H1 (cell line): ENCODE measurements at regions not wholly inside any gene's neighbourhood (a gene's known extent, or its start where the extent isn't known, plus 50 kb on each side); places are given as distances from the start of the nearest gene placed in this dataset.

ENCODE experiments used
- CTCF ChIA-PET: fragments of 300-600 bp; sonication (Branson Sonifier 250); formaldehyde crosslinking; loops from one replicate; lab custom pipeline; 2021; ENCODE audit not compliant: partially characterized antibody; lab: Charles Lee
- POLR2A ChIA-PET: fragments of 300-600 bp; sonication (Branson Sonifier 250); formaldehyde crosslinking; loops from one replicate; lab custom pipeline; 2021; ENCODE audit warnings: inconsistent platforms; ENCODE audit not compliant: partially characterized antibody; lab: Charles Lee
- DNase-seq, 2 experiments: peaks; one replicate each; pipeline versions ENCODE4 v3.0.0 to v3.0.0-alpha.2; 2010 to 2022; ENCODE audit warnings: low spot score in 2 of 2, low read depth in 1 of 2, mixed read lengths in 1 of 2
- FAIRE-seq: peaks from 2 replicates; lab custom pipeline; 2011; peaks lifted over from hg19 to GRCh38; lab: Jason Lieb, UNC
- H2AFZ ChIP-seq: 2 replicates; pipeline ENCODE4 v1.8.1; 2012; ENCODE audit warnings: low read length, inconsistent platforms
- H2AK5ac ChIP-seq: 2 replicates; pipeline ENCODE4 v1.6.1; 2013; ENCODE audit warnings: low read depth, low read length
- H2BK120ac ChIP-seq: replicated peaks from 2 replicates; pipeline ENCODE3; 2013; ENCODE audit warnings: low read depth, low read length, inconsistent platforms
- H2BK12ac ChIP-seq: 2 replicates; pipeline ENCODE4 v1.6.1; 2013; ENCODE audit warnings: low read depth, low read length
- H2BK15ac ChIP-seq: 2 replicates; pipeline ENCODE4 v1.6.1; 2013; ENCODE audit warnings: low read length
- H2BK20ac ChIP-seq: 2 replicates; pipeline ENCODE4 v1.6.1; 2013; ENCODE audit warnings: low read length
- H2BK5ac ChIP-seq: 2 replicates; pipeline ENCODE4 v1.6.1; 2013; ENCODE audit warnings: low read depth, low read length
- H3K14ac ChIP-seq: 2 replicates; pipeline ENCODE4 v1.6.1; 2013; ENCODE audit warnings: inconsistent platforms; ENCODE audit not compliant: insufficient read length
- H3K18ac ChIP-seq: 2 replicates; pipeline ENCODE4 v1.6.1; 2013; ENCODE audit warnings: low read length; ENCODE audit errors: extremely low read depth
- H3K23ac ChIP-seq: 2 replicates; pipeline ENCODE4 v1.6.1; 2013; ENCODE audit warnings: inconsistent platforms; ENCODE audit not compliant: insufficient read length
- H3K23me2 ChIP-seq: 2 replicates; pipeline ENCODE4 v1.6.1; 2013; ENCODE audit warnings: low read depth, low read length
- H3K27ac ChIP-seq: 2 replicates; pipeline ENCODE4 v1.6.1; 2011; ENCODE audit warnings: low read depth, low read length, inconsistent platforms
- H3K27me3 ChIP-seq, 4 experiments: replicated peaks in 1 of 4; 1 replicate in 1 of 4; 2 replicates in 3 of 4; pipeline versions ENCODE4 v1.6.1 to v1.8.1; 2011 to 2013; ENCODE audit warnings: low read length in 3 of 4, mild to moderate bottlenecking in 3 of 4, inconsistent platforms in 2 of 4, mixed read lengths in 2 of 4, moderate library complexity in 1 of 4; ENCODE audit not compliant: control insufficient read depth in 3 of 4, insufficient read depth in 3 of 4; ENCODE audit errors: extremely low read depth in 1 of 4
- H3K36me3 ChIP-seq, 4 experiments: 2 replicates each; pipeline versions ENCODE4 v1.6.1 to v1.8.1; 2011 to 2013; ENCODE audit warnings: mild to moderate bottlenecking in 4 of 4, low read length in 3 of 4, moderate library complexity in 2 of 4, control low read depth in 1 of 4, inconsistent platforms in 1 of 4; ENCODE audit not compliant: insufficient read depth in 4 of 4, control insufficient read depth in 2 of 4
- H3K4ac ChIP-seq: replicated peaks from 2 replicates; pipeline ENCODE3; 2013; ENCODE audit warnings: low read length, low read depth, mixed read lengths, inconsistent platforms; ENCODE audit not compliant: insufficient read length
- H3K4me1 ChIP-seq, 4 experiments: replicated peaks in 1 of 4; 1 replicate in 1 of 4; 2 replicates in 3 of 4; pipeline versions ENCODE4 v1.6.1 to v1.8.1; 2011 to 2013; ENCODE audit warnings: low read length in 3 of 4, inconsistent platforms in 2 of 4, mixed read lengths in 1 of 4; ENCODE audit not compliant: insufficient read depth in 4 of 4, control insufficient read depth in 3 of 4
- H3K4me2 ChIP-seq, 2 experiments: 2 replicates each; pipeline versions ENCODE4 v1.6.1 to v1.8.1; 2011 to 2013; ENCODE audit warnings: low read depth in 2 of 2, low read length in 2 of 2, control low read depth in 1 of 2, inconsistent platforms in 1 of 2, mild to moderate bottlenecking in 1 of 2; ENCODE audit not compliant: insufficient read depth in 1 of 2
- H3K4me3 ChIP-seq, 4 experiments: fragments of 200-600, 300-600 bp in 1 of 4; sonication (generic), shearing (Covaris generic), sonication (Bioruptor Twin) in 1 of 4; 2 replicates each; pipeline versions ENCODE4 v1.5.1 to v1.8.1; 2011 to 2016; ENCODE audit warnings: low read length in 4 of 4, low read depth in 3 of 4, control low read depth in 2 of 4, inconsistent platforms in 2 of 4, mild to moderate bottlenecking in 2 of 4, mixed read lengths in 1 of 4, moderate library complexity in 1 of 4; ENCODE audit not compliant: insufficient read depth in 2 of 4; ENCODE audit errors: extremely low read depth in 1 of 4
- H3K56ac ChIP-seq: replicated peaks from 2 replicates; pipeline ENCODE3; 2013; ENCODE audit warnings: low read depth, mild to moderate bottlenecking, mixed read lengths, low read length, inconsistent platforms; ENCODE audit not compliant: insufficient read length
- H3K79me1 ChIP-seq: 2 replicates; pipeline ENCODE4 v1.6.1; 2013; ENCODE audit warnings: low read depth, low read length, control low read depth
- H3K79me2 ChIP-seq, 2 experiments: 2 replicates each; pipeline versions ENCODE4 v1.6.1 to v1.8.1; 2012 to 2013; ENCODE audit warnings: low read length in 2 of 2, mild to moderate bottlenecking in 2 of 2, inconsistent platforms in 1 of 2; ENCODE audit not compliant: insufficient read depth in 2 of 2, control insufficient read depth in 1 of 2
- H3K9ac ChIP-seq, 4 experiments: replicated peaks in 1 of 4; 1 replicate in 1 of 4; 2 replicates in 3 of 4; pipeline versions ENCODE4 v1.6.1 to v1.8.1; 2011 to 2013; ENCODE audit warnings: low read depth in 3 of 4, low read length in 3 of 4, control low read depth in 2 of 4, mild to moderate bottlenecking in 2 of 4, moderate library complexity in 2 of 4, inconsistent platforms in 1 of 4; ENCODE audit errors: extremely low read depth in 1 of 4
- H3K9me3 ChIP-seq, 2 experiments: 2 replicates each; pipeline versions ENCODE4 v1.6.1 to v1.8.1; 2012 to 2013; ENCODE audit warnings: mild to moderate bottlenecking in 2 of 2, moderate library complexity in 2 of 2, control low read depth in 1 of 2, inconsistent platforms in 1 of 2, low read depth in 1 of 2, low read length in 1 of 2, mixed read lengths in 1 of 2; ENCODE audit not compliant: insufficient read depth in 2 of 2
- H4K20me1 ChIP-seq, 2 experiments: replicated peaks in 1 of 2; 2 replicates each; pipeline versions ENCODE3 to v1.8.1; 2011 to 2013; ENCODE audit warnings: inconsistent platforms in 2 of 2, low read length in 2 of 2, mild to moderate bottlenecking in 1 of 2; ENCODE audit not compliant: insufficient read depth in 2 of 2, control insufficient read depth in 1 of 2
- H4K5ac ChIP-seq: 2 replicates; pipeline ENCODE4 v1.6.1; 2013; ENCODE audit warnings: low read length, low read depth, mixed read lengths, inconsistent platforms; ENCODE audit not compliant: insufficient read length
- H4K8ac ChIP-seq: 2 replicates; pipeline ENCODE4 v1.8.0; 2013; ENCODE audit warnings: mild to moderate bottlenecking, moderate library complexity, low read length, inconsistent platforms; ENCODE audit not compliant: insufficient read depth; ENCODE audit errors: extremely low read depth
- H4K91ac ChIP-seq: replicated peaks from 2 replicates; pipeline ENCODE3; 2013; ENCODE audit warnings: low read length, mixed read lengths, inconsistent platforms; ENCODE audit not compliant: insufficient read length
- BRCA1 ChIP-seq: IDR thresholded peaks from 2 replicates; pipeline ENCODE4 v1.6.1; 2012; ENCODE audit warnings: low read depth, low read length, improper control_type of control experiment
- CHD2 ChIP-seq: IDR thresholded peaks from 2 replicates; pipeline ENCODE4 v1.6.1; 2012; ENCODE audit warnings: low read length, improper control_type of control experiment
- PHF8 ChIP-seq: fragments of 200-600 bp; sonication (generic); conservative IDR thresholded peaks from 2 replicates; pipeline ENCODE4 v1.7.1; 2012; ENCODE audit warnings: low read depth, mild to moderate bottlenecking, inconsistent platforms, low read length, moderate library complexity
- POLR2A ChIP-seq, 2 experiments: IDR thresholded peaks; 1 replicate in 1 of 2; 2 replicates in 1 of 2; pipeline ENCODE4 v1.6.1; 2011; ENCODE audit warnings: low read depth in 2 of 2, low read length in 2 of 2, mild to moderate bottlenecking in 2 of 2; ENCODE audit errors: control extremely low read depth in 1 of 2
- SIN3A ChIP-seq, 2 experiments: IDR thresholded peaks in 1 of 2; conservative IDR thresholded peaks in 1 of 2; 2 replicates each; pipeline ENCODE4 v1.6.1; 2011 to 2012; ENCODE audit warnings: low read length in 2 of 2, improper control_type of control experiment in 1 of 2, low read depth in 1 of 2, mild to moderate bottlenecking in 1 of 2
- SP2 ChIP-seq: IDR thresholded peaks from 2 replicates; pipeline ENCODE4 v1.6.1; 2012; ENCODE audit warnings: mild to moderate bottlenecking, low read length, inconsistent platforms
- SP4 ChIP-seq: IDR thresholded peaks from 2 replicates; pipeline ENCODE4 v1.6.1; 2012; ENCODE audit warnings: low read length, inconsistent platforms
- TBP ChIP-seq: IDR thresholded peaks from 2 replicates; pipeline ENCODE4 v1.6.1; 2011; ENCODE audit warnings: low read depth, low read length, improper control_type of control experiment
- WGBS, 2 experiments: shearing (Covaris generic) in 1 of 2; methylation state at CpG; one replicate each; pipeline versions ENCODE4 v1.1.6 to v1.1.7; 2013 to 2015; ENCODE audit warnings: low lambda C conversion rate in 2 of 2, mixed read lengths in 2 of 2, inconsistent platforms in 1 of 2, low coverage in 1 of 2, missing lambda C conversion rate in 1 of 2; ENCODE audit not compliant: insufficient replicate concordance in 2 of 2, insufficient coverage in 1 of 2, insufficient read length in 1 of 2; ENCODE audit errors: extremely low coverage in 1 of 2, missing lambda C conversion rate in 1 of 2; 5-methylcytosine and 5-hydroxymethylcytosine counted together

DNA sequence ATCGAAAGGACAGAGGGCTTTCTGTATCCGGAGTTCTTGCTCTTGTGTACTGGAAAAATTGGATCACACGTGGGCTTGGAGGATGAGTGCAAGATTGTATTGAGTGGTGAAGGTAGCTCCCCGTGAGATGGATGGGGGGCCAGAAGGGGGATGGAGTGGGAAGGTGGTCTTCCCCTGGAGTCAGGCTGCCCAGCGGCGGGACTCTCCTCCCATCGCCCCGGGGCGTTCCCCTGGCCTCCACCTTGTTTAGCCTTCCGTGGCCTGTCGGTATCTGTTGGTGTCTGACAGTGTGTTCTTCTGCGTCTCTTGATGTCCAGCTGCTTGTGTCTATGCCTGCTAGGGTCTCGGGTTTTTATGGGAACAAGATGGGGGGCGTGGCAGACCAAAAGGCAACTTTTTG is 54.6 kb upstream of the GABRA6 start:
- no peak overlapping the region for H3K9ac ChIP-seq
- H4K91ac ChIP-seq = no peak overlapping the region
- no peaks in the 10 kb centered on the region for H3K36me3 ChIP-seq
- H2BK120ac ChIP-seq = no peak overlapping the region
- no peak overlapping the region for H2BK5ac ChIP-seq
- no peak overlapping the region for H2AK5ac ChIP-seq
- no peaks in the 10 kb centered on the region for H3K79me1 ChIP-seq
- no peak overlapping the region for H3K27ac ChIP-seq
- H2AFZ ChIP-seq = no peak overlapping the region
- H2BK15ac ChIP-seq = no peak overlapping the region
- TF ChIP-seq SIN3A (conservative IDR thresholded peaks at IDR 0.05 in 1 of 2, IDR thresholded peaks at IDR 0.05 in 1 of 2; ENCODE audit: low read depth in 1 of 2, low read length in 2 of 2) (no peak), POLR2A (IDR thresholded peaks at IDR 0.05; ENCODE audit: control extremely low read depth in 1 of 2, low read depth in 2 of 2, low read length in 2 of 2) (no peak), PHF8 (no peak), SP4 (no peak), BRCA1 (no peak), CHD2 (no peak), SP2 (no peak), TBP (no peak)
- TF ChIP-seq, all 59 proteins: peak for 0
- Histone ChIP-seq H2BK12ac (no peak overlapping the region), H3K23ac (no peak overlapping the region), H4K20me1 (no peaks in the 10 kb centered on the region), H3K4me1 (no peaks in the 10 kb centered on the region), H3K79me2 (no peaks in the 10 kb centered on the region), H3K18ac (no peak overlapping the region), H3K23me2 (no peaks in the 10 kb centered on the region), H4K5ac (no peak overlapping the region), H2BK20ac (no peak overlapping the region), H3K4ac (no peak overlapping the region), H3K56ac (no peak overlapping the region), H3K4me2 (no peak overlapping the region), H3K14ac (no peak overlapping the region), H3K9me3 (no peaks in the 10 kb centered on the region), H4K8ac (no peak overlapping the region), H3K27me3 (no peaks in the 10 kb centered on the region), H3K4me3 (no peak overlapping the region)
- CTCF ChIA-PET = interaction anchor here (0.5 to 1.4 kb wide), 2 partner anchors 44 to 45 kb away, joined by 3 to 4 read pairs; no protein-coding TSS in a partner anchor
- FAIRE-seq (no peak), DNase-seq (no peak)
- POLR2A ChIA-PET = no interaction called here
- WGBS, 2 experiments = 95% methylated on average over 14 of the region's 14 CpGs; no CpG with 5 or more reads in 1 of the 2 experiments
